ENCODE measurements at regions not wholly inside any gene's neighbourhood (a gene's known extent, or its start where the extent isn't known, plus 50 kb on each side); places are given as distances from the start of the nearest gene placed in this dataset.

GRCh38 chr7:117961235-117961634 lies 88.0 kb upstream of the CTTNBP2 start:
- TF ChIP-seq CTCF (IDR thresholded peaks at IDR 0.05): no peak
- Histone ChIP-seq H3K27ac (no peak overlapping the region), H3K9me3 (no peaks in the 10 kb centered on the region), H3K4me3 (no peak overlapping the region), H3K4me1 (no peaks in the 10 kb centered on the region), H3K36me3 (no peaks in the 10 kb centered on the region), H3K27me3 (no peaks in the 10 kb centered on the region)
- ATAC-seq (peak in 1 of 4 donors; percentile 36), FAIRE-seq (no peak), DNase-seq (no peak)
- intact Hi-C loops (cut with DNase I): no loop called here
- 48 to 54% methylated on average over 4 of the region's 4 CpGs for WGBS, 2 donors

- intact Hi-C loops (cut with DNase I): no loop called here
- H3K36me3 ChIP-seq: no peaks in the 10 kb centered on the region
- H3K27me3 ChIP-seq: no peaks in the 10 kb centered on the region
- H3K4me3 ChIP-seq: no peak overlapping the region
- no peaks in the 10 kb centered on the region for H3K4me1 ChIP-seq
- DNase-seq: no peak
- no peak for FAIRE-seq
- peak overlapping the region in 1 of 4 donors; percentile 2 for H3K27ac ChIP-seq
- ATAC-seq: no peak
- TF ChIP-seq CTCF (IDR thresholded peaks at IDR 0.05): no peak
- WGBS, 2 donors: 74 to 79% methylated on average over 5 of the region's 5 CpGs
- H3K9me3 ChIP-seq: no peaks in the 10 kb centered on the region
Observed at GRCh38 chr7:117962366-117962994, 89.2 kb upstream of the CTTNBP2 start.

- Histone ChIP-seq H3K36me3 (no peaks in the 10 kb centered on the region), H3K27me3 (no peaks in the 10 kb centered on the region), H3K4me1 (no peaks in the 10 kb centered on the region), H3K4me3 (no peak overlapping the region), H3K9me3 (no peaks in the 10 kb centered on the region), H3K27ac (peak overlapping the region in 1 of 4 donors; percentile 27)
- no peak for DNase-seq
- ATAC-seq: no peak
- 51 to 62% methylated on average over 2 of the region's 2 CpGs for WGBS, 2 donors
- intact Hi-C loops (cut with DNase I): no loop called here
- no peak for TF ChIP-seq CTCF (IDR thresholded peaks at IDR 0.05)
- FAIRE-seq: no peak
Observed at GRCh38 chr7:117963264-117964197, 90.3 kb upstream of the CTTNBP2 start.

GRCh38 chr7:117970801-117971200 lies 97.6 kb upstream of the CTTNBP2 start:
- H3K9me3 ChIP-seq: no peaks in the 10 kb centered on the region
- no peaks in the 10 kb centered on the region for H3K36me3 ChIP-seq
- H3K27me3 ChIP-seq: no peaks in the 10 kb centered on the region
- no peaks in the 10 kb centered on the region for H3K4me1 ChIP-seq
- WGBS, 2 donors: 37 to 45% methylated on average over 2 of the region's 2 CpGs
- no peak overlapping the region for H3K27ac ChIP-seq
- ATAC-seq (no peak), FAIRE-seq (no peak), DNase-seq (no peak)
- no peak for TF ChIP-seq CTCF (IDR thresholded peaks at IDR 0.05)
- no peak overlapping the region for H3K4me3 ChIP-seq
- intact Hi-C loops (cut with DNase I): no loop called here
